WTC11 (cell line): ENCODE measurements at regions not wholly inside any gene's neighbourhood (a gene's known extent, or its start where the extent isn't known, plus 50 kb on each side); places are given as distances from the start of the nearest gene placed in this dataset.

Experiments used
- ATAC-seq: fragments of 200-7000 bp; cut with Tn5 transposase; 2 replicates; pipeline ENCODE4 v1.10.0; 2021; ENCODE audit warnings: mild to moderate bottlenecking, moderate library complexity
- CTCF ChIA-PET: fragments of 300-600 bp; sonication (Branson Sonifier 250); formaldehyde crosslinking; loops from one replicate; lab custom pipeline; 2021; ENCODE audit warnings: antibody characterized with exemption; lab: Charles Lee
- POLR2A ChIA-PET: fragments of 350-600 bp; sonication (Branson Sonifier 250); formaldehyde crosslinking; loops from one replicate; lab custom pipeline; 2021; ENCODE audit warnings: antibody characterized with exemption; lab: Charles Lee
- DNase-seq: peaks from one replicate; pipeline ENCODE4 v3.0.0; 2021; ENCODE audit warnings: low spot score
- H3K27ac Mint-ChIP-seq: 2 replicates; pipeline ENCODE4 v1.8.0; 2021; ENCODE audit warnings: mixed read lengths
- H3K27me3 Mint-ChIP-seq: 2 replicates; pipeline ENCODE4 v1.8.0; 2021; ENCODE audit warnings: low read depth, mild to moderate bottlenecking, moderate library complexity, mixed read lengths
- H3K36me3 Mint-ChIP-seq: 2 replicates; pipeline ENCODE4 v1.8.0; 2021; ENCODE audit warnings: mixed read lengths
- H3K4me1 Mint-ChIP-seq: 2 replicates; pipeline ENCODE4 v1.8.0; 2022; ENCODE audit warnings: mixed read lengths
- H3K4me3 Mint-ChIP-seq: 2 replicates; pipeline ENCODE4 v1.8.0; 2021; ENCODE audit warnings: mild to moderate bottlenecking, moderate library complexity, mixed read lengths
- H3K9me3 Mint-ChIP-seq: 2 replicates; pipeline ENCODE4 v1.8.0; 2021; ENCODE audit warnings: mixed read lengths
- ATF6 ChIP-seq: sonication (generic); formaldehyde crosslinking; IDR thresholded peaks from 2 replicates; pipeline ENCODE4 v1.8.1; 2023; ENCODE audit warnings: mild to moderate bottlenecking, missing genetic modification reagents
- CREM ChIP-seq: sonication (generic); formaldehyde crosslinking; IDR thresholded peaks from 2 replicates; pipeline ENCODE4 v1.8.1; 2022; ENCODE audit warnings: mild to moderate bottlenecking, missing genetic modification reagents, moderate library complexity
- EMX1 ChIP-seq: fragments of 250-450 bp; sonication (Bioruptor Pico); IDR thresholded peaks from 2 replicates; pipeline ENCODE4 v1.8.0; 2021; ENCODE audit warnings: mild to moderate bottlenecking
- ESRRA ChIP-seq: sonication (generic); formaldehyde crosslinking; IDR thresholded peaks from 2 replicates; pipeline ENCODE4 v1.8.1; 2022; ENCODE audit warnings: mild to moderate bottlenecking, missing genetic modification reagents, borderline replicate concordance
- ETV6 ChIP-seq: sonication (generic); formaldehyde crosslinking; IDR thresholded peaks from 2 replicates; pipeline ENCODE4 v1.8.1; 2022; ENCODE audit warnings: mild to moderate bottlenecking, missing genetic modification reagents
- FOXJ3 ChIP-seq: sonication (generic); formaldehyde crosslinking; IDR thresholded peaks from 2 replicates; pipeline ENCODE4 v1.9.0; 2021; ENCODE audit warnings: missing genetic modification reagents, mild to moderate bottlenecking, borderline replicate concordance
- IRF2 ChIP-seq: sonication (generic); formaldehyde crosslinking; IDR thresholded peaks from 2 replicates; pipeline ENCODE4 v1.8.0; 2022; ENCODE audit warnings: low read depth, missing genetic modification reagents, borderline replicate concordance
- MYBL2 ChIP-seq: sonication (generic); formaldehyde crosslinking; IDR thresholded peaks from 2 replicates; pipeline ENCODE4 v1.8.1; 2023; ENCODE audit warnings: mild to moderate bottlenecking, moderate library complexity, missing genetic modification reagents
- NFYB ChIP-seq: sonication (generic); formaldehyde crosslinking; conservative IDR thresholded peaks from 2 replicates; pipeline ENCODE4 v1.8.0; 2022; ENCODE audit warnings: low read depth, missing genetic modification reagents
- NR2C2 ChIP-seq: sonication (generic); formaldehyde crosslinking; IDR thresholded peaks from 2 replicates; pipeline ENCODE4 v1.8.0; 2022; ENCODE audit warnings: mild to moderate bottlenecking, missing genetic modification reagents
- SMAD4 ChIP-seq: sonication (generic); formaldehyde crosslinking; IDR thresholded peaks from 2 replicates; pipeline ENCODE4 v1.8.0; 2022; ENCODE audit warnings: mild to moderate bottlenecking, missing genetic modification reagents
- ZNF232 ChIP-seq: sonication (generic); formaldehyde crosslinking; IDR thresholded peaks from 2 replicates; pipeline ENCODE4 v1.8.0; 2022; ENCODE audit warnings: mild to moderate bottlenecking, missing genetic modification reagents
- ZNF396 ChIP-seq: fragments of 250-450 bp; sonication (Bioruptor Pico); IDR thresholded peaks from 2 replicates; pipeline ENCODE4 v1.8.0; 2021; ENCODE audit warnings: mild to moderate bottlenecking, moderate library complexity, borderline replicate concordance
- ZSCAN18 ChIP-seq: fragments of 250-450 bp; sonication (Bioruptor Pico); IDR thresholded peaks from 2 replicates; pipeline ENCODE4 v2.1.2; 2022; ENCODE audit warnings: mild to moderate bottlenecking, moderate library complexity
- TF ChIP-seq, protein P1 (sequence below): fragments of 200-600 bp; IDR thresholded peaks from 2 replicates; pipeline ENCODE4 v1.8.0; 2022; ENCODE audit warnings: antibody characterized with exemption
- TF ChIP-seq, protein P2 (sequence below): sonication (generic); formaldehyde crosslinking; conservative IDR thresholded peaks from 2 replicates; pipeline ENCODE4 v1.8.1; 2022; ENCODE audit warnings: mild to moderate bottlenecking, missing genetic modification reagents
- TF ChIP-seq, protein P3 (sequence below): sonication (generic); formaldehyde crosslinking; IDR thresholded peaks from 2 replicates; pipeline ENCODE4 v1.8.0; 2023; ENCODE audit warnings: missing genetic modification reagents, mild to moderate bottlenecking, borderline replicate concordance
- TF ChIP-seq, protein P4 (sequence below): sonication (generic); formaldehyde crosslinking; IDR thresholded peaks from 2 replicates; pipeline ENCODE4 v1.8.1; 2023; ENCODE audit warnings: mild to moderate bottlenecking, missing genetic modification reagents, borderline replicate concordance

DNA sequence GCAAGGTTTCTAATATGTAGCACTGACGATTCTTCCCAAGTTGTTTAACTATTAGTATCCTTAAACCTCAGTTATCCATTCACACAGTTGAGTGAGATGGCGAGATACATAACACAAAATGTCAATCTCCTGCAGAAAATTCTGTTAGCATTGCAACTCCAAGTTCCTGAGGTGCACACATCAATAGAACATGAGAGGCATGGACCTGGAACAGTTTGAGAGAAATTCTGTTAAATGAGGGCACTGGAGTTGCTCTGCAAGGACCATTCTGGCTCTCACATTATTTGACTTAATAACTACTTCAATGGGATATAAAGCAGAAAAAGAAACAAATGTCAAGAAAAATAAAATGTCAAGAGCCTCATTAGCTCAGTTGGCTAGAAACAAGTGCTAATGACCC lies 301.2 kb upstream of the DIAPH2 start (continued):
- TF ChIP-seq, protein P1, sequence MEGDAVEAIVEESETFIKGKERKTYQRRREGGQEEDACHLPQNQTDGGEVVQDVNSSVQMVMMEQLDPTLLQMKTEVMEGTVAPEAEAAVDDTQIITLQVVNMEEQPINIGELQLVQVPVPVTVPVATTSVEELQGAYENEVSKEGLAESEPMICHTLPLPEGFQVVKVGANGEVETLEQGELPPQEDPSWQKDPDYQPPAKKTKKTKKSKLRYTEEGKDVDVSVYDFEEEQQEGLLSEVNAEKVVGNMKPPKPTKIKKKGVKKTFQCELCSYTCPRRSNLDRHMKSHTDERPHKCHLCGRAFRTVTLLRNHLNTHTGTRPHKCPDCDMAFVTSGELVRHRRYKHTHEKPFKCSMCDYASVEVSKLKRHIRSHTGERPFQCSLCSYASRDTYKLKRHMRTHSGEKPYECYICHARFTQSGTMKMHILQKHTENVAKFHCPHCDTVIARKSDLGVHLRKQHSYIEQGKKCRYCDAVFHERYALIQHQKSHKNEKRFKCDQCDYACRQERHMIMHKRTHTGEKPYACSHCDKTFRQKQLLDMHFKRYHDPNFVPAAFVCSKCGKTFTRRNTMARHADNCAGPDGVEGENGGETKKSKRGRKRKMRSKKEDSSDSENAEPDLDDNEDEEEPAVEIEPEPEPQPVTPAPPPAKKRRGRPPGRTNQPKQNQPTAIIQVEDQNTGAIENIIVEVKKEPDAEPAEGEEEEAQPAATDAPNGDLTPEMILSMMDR, result no peak
- no peak for TF ChIP-seq ZSCAN18 (CRISPR knock-in tag)

GRCh38 chrX:96386325-96386724 lies 298.3 kb upstream of the DIAPH2 start:
- Mint-ChIP-seq H3K9me3 (no peaks in the 10 kb centered on the region), H3K36me3 (no peaks in the 10 kb centered on the region), H3K27ac (no peak overlapping the region), H3K4me3 (no peak overlapping the region), H3K4me1 (no peaks in the 10 kb centered on the region), H3K27me3 (no peaks in the 10 kb centered on the region)
- no peak for DNase-seq
- ChIA-PET POLR2A (no interaction called here), CTCF (no interaction called here)
- TF ChIP-seq SMAD4 (CRISPR knock-in tag) (no peak), MYBL2 (CRISPR knock-in tag) (no peak), NFYB (CRISPR knock-in tag) (no peak), ZNF396 (CRISPR knock-in tag) (no peak), CREM (CRISPR knock-in tag) (no peak), ESRRA (CRISPR knock-in tag) (no peak), ZNF232 (CRISPR knock-in tag) (no peak), EMX1 (CRISPR knock-in tag) (no peak), IRF2 (CRISPR knock-in tag) (no peak), ATF6 (CRISPR knock-in tag) (no peak)
- TF ChIP-seq, protein P2, sequence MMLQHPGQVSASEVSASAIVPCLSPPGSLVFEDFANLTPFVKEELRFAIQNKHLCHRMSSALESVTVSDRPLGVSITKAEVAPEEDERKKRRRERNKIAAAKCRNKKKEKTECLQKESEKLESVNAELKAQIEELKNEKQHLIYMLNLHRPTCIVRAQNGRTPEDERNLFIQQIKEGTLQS (CRISPR knock-in tag), result no peak
- TF ChIP-seq, protein P3, sequence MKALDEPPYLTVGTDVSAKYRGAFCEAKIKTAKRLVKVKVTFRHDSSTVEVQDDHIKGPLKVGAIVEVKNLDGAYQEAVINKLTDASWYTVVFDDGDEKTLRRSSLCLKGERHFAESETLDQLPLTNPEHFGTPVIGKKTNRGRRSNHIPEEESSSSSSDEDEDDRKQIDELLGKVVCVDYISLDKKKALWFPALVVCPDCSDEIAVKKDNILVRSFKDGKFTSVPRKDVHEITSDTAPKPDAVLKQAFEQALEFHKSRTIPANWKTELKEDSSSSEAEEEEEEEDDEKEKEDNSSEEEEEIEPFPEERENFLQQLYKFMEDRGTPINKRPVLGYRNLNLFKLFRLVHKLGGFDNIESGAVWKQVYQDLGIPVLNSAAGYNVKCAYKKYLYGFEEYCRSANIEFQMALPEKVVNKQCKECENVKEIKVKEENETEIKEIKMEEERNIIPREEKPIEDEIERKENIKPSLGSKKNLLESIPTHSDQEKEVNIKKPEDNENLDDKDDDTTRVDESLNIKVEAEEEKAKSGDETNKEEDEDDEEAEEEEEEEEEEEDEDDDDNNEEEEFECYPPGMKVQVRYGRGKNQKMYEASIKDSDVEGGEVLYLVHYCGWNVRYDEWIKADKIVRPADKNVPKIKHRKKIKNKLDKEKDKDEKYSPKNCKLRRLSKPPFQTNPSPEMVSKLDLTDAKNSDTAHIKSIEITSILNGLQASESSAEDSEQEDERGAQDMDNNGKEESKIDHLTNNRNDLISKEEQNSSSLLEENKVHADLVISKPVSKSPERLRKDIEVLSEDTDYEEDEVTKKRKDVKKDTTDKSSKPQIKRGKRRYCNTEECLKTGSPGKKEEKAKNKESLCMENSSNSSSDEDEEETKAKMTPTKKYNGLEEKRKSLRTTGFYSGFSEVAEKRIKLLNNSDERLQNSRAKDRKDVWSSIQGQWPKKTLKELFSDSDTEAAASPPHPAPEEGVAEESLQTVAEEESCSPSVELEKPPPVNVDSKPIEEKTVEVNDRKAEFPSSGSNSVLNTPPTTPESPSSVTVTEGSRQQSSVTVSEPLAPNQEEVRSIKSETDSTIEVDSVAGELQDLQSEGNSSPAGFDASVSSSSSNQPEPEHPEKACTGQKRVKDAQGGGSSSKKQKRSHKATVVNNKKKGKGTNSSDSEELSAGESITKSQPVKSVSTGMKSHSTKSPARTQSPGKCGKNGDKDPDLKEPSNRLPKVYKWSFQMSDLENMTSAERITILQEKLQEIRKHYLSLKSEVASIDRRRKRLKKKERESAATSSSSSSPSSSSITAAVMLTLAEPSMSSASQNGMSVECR, result no peak
- no peak for ATAC-seq

DNA sequence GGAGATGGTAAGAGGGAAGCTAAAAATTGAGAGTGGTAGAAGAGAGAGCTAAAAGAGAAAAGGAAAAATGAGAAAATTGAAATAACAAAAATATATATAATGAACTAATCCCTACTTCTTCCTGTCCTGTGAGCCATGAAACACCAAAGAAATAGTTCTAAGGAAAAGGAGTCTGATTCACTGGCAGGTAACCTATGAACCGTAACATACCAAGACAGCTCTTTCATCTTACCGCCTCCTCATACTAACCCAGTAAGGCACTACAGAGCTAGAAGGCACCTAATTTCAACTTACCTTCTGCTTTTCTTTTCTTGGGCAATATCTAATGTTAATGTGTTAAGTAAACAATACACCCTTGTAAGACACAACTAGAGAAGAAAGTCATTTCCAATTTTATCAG lies 297.7 kb upstream of the DIAPH2 start:
- Mint-ChIP-seq H3K36me3 (no peaks in the 10 kb centered on the region), H3K4me3 (no peak overlapping the region), H3K27me3 (no peaks in the 10 kb centered on the region), H3K27ac (no peak overlapping the region), H3K4me1 (no peaks in the 10 kb centered on the region), H3K9me3 (no peaks in the 10 kb centered on the region)
- POLR2A ChIA-PET, result no interaction called here
- CTCF ChIA-PET, result no interaction called here
- ATAC-seq (no peak), DNase-seq (no peak)
- TF ChIP-seq NR2C2, result no peak
- TF ChIP-seq, protein P4, sequence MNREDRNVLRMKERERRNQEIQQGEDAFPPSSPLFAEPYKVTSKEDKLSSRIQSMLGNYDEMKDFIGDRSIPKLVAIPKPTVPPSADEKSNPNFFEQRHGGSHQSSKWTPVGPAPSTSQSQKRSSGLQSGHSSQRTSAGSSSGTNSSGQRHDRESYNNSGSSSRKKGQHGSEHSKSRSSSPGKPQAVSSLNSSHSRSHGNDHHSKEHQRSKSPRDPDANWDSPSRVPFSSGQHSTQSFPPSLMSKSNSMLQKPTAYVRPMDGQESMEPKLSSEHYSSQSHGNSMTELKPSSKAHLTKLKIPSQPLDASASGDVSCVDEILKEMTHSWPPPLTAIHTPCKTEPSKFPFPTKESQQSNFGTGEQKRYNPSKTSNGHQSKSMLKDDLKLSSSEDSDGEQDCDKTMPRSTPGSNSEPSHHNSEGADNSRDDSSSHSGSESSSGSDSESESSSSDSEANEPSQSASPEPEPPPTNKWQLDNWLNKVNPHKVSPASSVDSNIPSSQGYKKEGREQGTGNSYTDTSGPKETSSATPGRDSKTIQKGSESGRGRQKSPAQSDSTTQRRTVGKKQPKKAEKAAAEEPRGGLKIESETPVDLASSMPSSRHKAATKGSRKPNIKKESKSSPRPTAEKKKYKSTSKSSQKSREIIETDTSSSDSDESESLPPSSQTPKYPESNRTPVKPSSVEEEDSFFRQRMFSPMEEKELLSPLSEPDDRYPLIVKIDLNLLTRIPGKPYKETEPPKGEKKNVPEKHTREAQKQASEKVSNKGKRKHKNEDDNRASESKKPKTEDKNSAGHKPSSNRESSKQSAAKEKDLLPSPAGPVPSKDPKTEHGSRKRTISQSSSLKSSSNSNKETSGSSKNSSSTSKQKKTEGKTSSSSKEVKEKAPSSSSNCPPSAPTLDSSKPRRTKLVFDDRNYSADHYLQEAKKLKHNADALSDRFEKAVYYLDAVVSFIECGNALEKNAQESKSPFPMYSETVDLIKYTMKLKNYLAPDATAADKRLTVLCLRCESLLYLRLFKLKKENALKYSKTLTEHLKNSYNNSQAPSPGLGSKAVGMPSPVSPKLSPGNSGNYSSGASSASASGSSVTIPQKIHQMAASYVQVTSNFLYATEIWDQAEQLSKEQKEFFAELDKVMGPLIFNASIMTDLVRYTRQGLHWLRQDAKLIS, result no peak
- no peak for TF ChIP-seq ETV6 (CRISPR knock-in tag)
- no peak for TF ChIP-seq FOXJ3 (CRISPR knock-in tag)
- no peak for TF ChIP-seq IRF2 (CRISPR knock-in tag)
